ENCODE measurements at regions not wholly inside any gene's neighbourhood (a gene's known extent, or its start where the extent isn't known, plus 50 kb on each side); places are given as distances from the start of the nearest gene placed in this dataset.

- ChIA-PET CTCF (interaction anchor here (0.7 to 1.3 kb wide), 2 partner anchors 12 to 31 kb away, joined by 4 read pairs; no protein-coding TSS in a partner anchor), POLR2A (no interaction called here)
- no peak overlapping the region for H3K4me3 Mint-ChIP-seq
- no peak for ATAC-seq
- no peak for DNase-seq (ENCODE audit: low spot score)
- no peaks in the 10 kb centered on the region for H3K4me1 Mint-ChIP-seq
- TF ChIP-seq PRDM15 (CRISPR knock-in tag; IDR thresholded peaks at IDR 0.05) = no peak
- no peak for TF ChIP-seq TP53 (CRISPR knock-in tag; IDR thresholded peaks at IDR 0.05)
- TF ChIP-seq PRRX2 (CRISPR knock-in tag; IDR thresholded peaks at IDR 0.05) = no peak
- no peak for TF ChIP-seq ZNF423 (CRISPR knock-in tag; IDR thresholded peaks at IDR 0.05)
- TF ChIP-seq KAT7 (CRISPR knock-in tag; IDR thresholded peaks at IDR 0.05; ENCODE audit: borderline replicate concordance) = no peak
- no peak for TF ChIP-seq ATF3 (CRISPR knock-in tag; conservative IDR thresholded peaks at IDR 0.05)
- no peak for TF ChIP-seq TEAD4 (CRISPR knock-in tag; IDR thresholded peaks at IDR 0.05)
- TF ChIP-seq ATF1 (CRISPR knock-in tag; IDR thresholded peaks at IDR 0.05) = no peak
- no peak for TF ChIP-seq SP1 (CRISPR knock-in tag; conservative IDR thresholded peaks at IDR 0.05)
- TF ChIP-seq NR2C2 (CRISPR knock-in tag; IDR thresholded peaks at IDR 0.05) = no peak
- no peak for TF ChIP-seq ZNF425 (CRISPR knock-in tag; conservative IDR thresholded peaks at IDR 0.05)
- TF ChIP-seq EMX1 (CRISPR knock-in tag; IDR thresholded peaks at IDR 0.05) = no peak
- TF ChIP-seq CDX4 (CRISPR knock-in tag; IDR thresholded peaks at IDR 0.05; ENCODE audit: borderline replicate concordance) = no peak
- no peak for TF ChIP-seq GTF2I (CRISPR knock-in tag; conservative IDR thresholded peaks at IDR 0.05)
- no peak for TF ChIP-seq SMAD3 (CRISPR knock-in tag; IDR thresholded peaks at IDR 0.05; ENCODE audit: borderline replicate concordance)
- no peak for TF ChIP-seq GRHL2 (CRISPR knock-in tag; IDR thresholded peaks at IDR 0.05; ENCODE audit: insufficient replicate concordance, severe bottlenecking)
- TF ChIP-seq JAZF1 (CRISPR knock-in tag; IDR thresholded peaks at IDR 0.05) = no peak
- no peaks in the 10 kb centered on the region for H3K36me3 Mint-ChIP-seq
- H3K27ac Mint-ChIP-seq = no peak overlapping the region
- H3K9me3 Mint-ChIP-seq = 0 out of 2 replicates have a peak, but pooled peaks cover under 1% of the 10 kb centered on the region
- no peaks in the 10 kb centered on the region for H3K27me3 Mint-ChIP-seq (ENCODE audit: low read depth)
These were observed 97.4 kb upstream of the PIK3CG start for GRCh38 chr7:106767498-106768323.

- Mint-ChIP-seq H3K27ac (no peak overlapping the region), H3K4me1 (no peaks in the 10 kb centered on the region), H3K36me3 (no peaks in the 10 kb centered on the region), H3K27me3 (ENCODE audit: low read depth) (no peaks in the 10 kb centered on the region), H3K9me3 (no peaks in the 10 kb centered on the region), H3K4me3 (no peak overlapping the region)
- CTCF ChIA-PET = interaction anchor here (0.7 to 1.3 kb wide), 2 partner anchors 11 to 32 kb away, joined by 4 read pairs; no protein-coding TSS in a partner anchor
- no peak for DNase-seq (ENCODE audit: low spot score)
- POLR2A ChIA-PET = no interaction called here
- no peak for ATAC-seq
- TF ChIP-seq ELF4 (CRISPR knock-in tag; IDR thresholded peaks at IDR 0.05; ENCODE audit: low read depth) = no peak
- no peak for TF ChIP-seq TEAD4 (CRISPR knock-in tag; IDR thresholded peaks at IDR 0.05)
- TF ChIP-seq USF1 (CRISPR knock-in tag; IDR thresholded peaks at IDR 0.05) = no peak
- no peak for TF ChIP-seq FOXK1 (CRISPR knock-in tag; IDR thresholded peaks at IDR 0.05)
- no peak for TF ChIP-seq E2F5 (CRISPR knock-in tag; IDR thresholded peaks at IDR 0.05)
- no peak for TF ChIP-seq TCF7 (CRISPR knock-in tag; IDR thresholded peaks at IDR 0.05; ENCODE audit: low read depth)
- TF ChIP-seq NR3C1 (CRISPR knock-in tag; conservative IDR thresholded peaks at IDR 0.05; ENCODE audit: low read depth) = no peak
- TF ChIP-seq GABPB1 (CRISPR knock-in tag; IDR thresholded peaks at IDR 0.05) = no peak
- TF ChIP-seq NR2C2 (CRISPR knock-in tag; IDR thresholded peaks at IDR 0.05) = no peak
- no peak for TF ChIP-seq ZNF512 (CRISPR knock-in tag; IDR thresholded peaks at IDR 0.05; ENCODE audit: borderline replicate concordance)
These were observed 96.7 kb upstream of the PIK3CG start for GRCh38 chr7:106768324-106768751.
